HPDE6-E6E7 (cell line): ENCODE measurements at regions not wholly inside any gene's neighbourhood (a gene's known extent, or its start where the extent isn't known, plus 50 kb on each side); places are given as distances from the start of the nearest gene placed in this dataset.

Experiments
- DNase-seq: peaks from one replicate; pipeline ENCODE4 v3.0.0; 2011; ENCODE audit warnings: missing footprints; ENCODE audit errors: extremely low spot score

- DNase-seq = no peak
Observed at GRCh38 chr18:76130845-76131244, 364.2 kb downstream of the ZNF516 start.

- no peak for DNase-seq
Observed at GRCh38 chr18:76126327-76126726, 368.7 kb downstream of the ZNF516 start.

GRCh38 chr18:76121011-76121410 is 374.0 kb downstream of the ZNF516 start:
- DNase-seq = no peak

GRCh38 chr18:76115580-76115979 is 379.5 kb downstream of the ZNF516 start:
- DNase-seq = no peak

- no peak for DNase-seq
Observed at GRCh38 chr18:76113101-76113500, 381.9 kb downstream of the ZNF516 start.

- no peak for DNase-seq
Observed at GRCh38 chr18:76102626-76103025, 392.4 kb downstream of the ZNF516 start.

GRCh38 chr18:76102156-76102555 is 392.9 kb downstream of the ZNF516 start:
- DNase-seq = no peak

GRCh38 chr18:76099931-76100457 is 395.0 kb downstream of the ZNF516 start:
- no peak for DNase-seq

- DNase-seq = no peak
Observed at GRCh38 chr18:76098674-76099411, 396.2 kb downstream of the ZNF516 start.

GRCh38 chr18:76081536-76081935 is 413.5 kb downstream of the ZNF516 start:
- no peak for DNase-seq

GRCh38 chr18:76080430-76080829 is 414.6 kb downstream of the ZNF516 start:
- no peak for DNase-seq

GRCh38 chr18:76075777-76076176 is 419.3 kb downstream of the ZNF516 start:
- no peak for DNase-seq

GRCh38 chr18:76064998-76065397 is 430.0 kb downstream of the ZNF516 start:
- no peak for DNase-seq

GRCh38 chr18:76058146-76058545 is 436.9 kb downstream of the ZNF516 start:
- DNase-seq = no peak

GRCh38 chr18:76057386-76057785 is 437.7 kb downstream of the ZNF516 start:
- DNase-seq = no peak

GRCh38 chr18:76056471-76057110 is 438.5 kb downstream of the ZNF516 start:
- DNase-seq = no peak

- no peak for DNase-seq
Observed at GRCh38 chr18:76055578-76055977, 439.5 kb downstream of the ZNF516 start.

GRCh38 chr18:76055025-76055424 is 440.0 kb downstream of the ZNF516 start:
- DNase-seq = no peak

- DNase-seq = no peak
Observed at GRCh38 chr18:76054156-76054555, 440.9 kb downstream of the ZNF516 start.

- no peak for DNase-seq
Observed at GRCh38 chr18:76053551-76053950, 441.5 kb downstream of the ZNF516 start.

GRCh38 chr18:76052227-76052595 is 442.8 kb downstream of the ZNF516 start:
- no peak for DNase-seq

- DNase-seq = no peak
Observed at GRCh38 chr18:76051396-76052226, 443.4 kb downstream of the ZNF516 start.
